Mucosa of descending colon (tissue), 3 donors: ENCODE measurements at regions not wholly inside any gene's neighbourhood (a gene's known extent, or its start where the extent isn't known, plus 50 kb on each side); places are given as distances from the start of the nearest gene placed in this dataset.

Source experiments
- ATAC-seq: fragments of 200-7000 bp; cut with Tn5 transposase; one replicate; pipeline ENCODE4 v1.9.1; 2020; ENCODE audit warnings: mild to moderate bottlenecking, moderate library complexity
- DNase-seq, 3 donors: peaks; one replicate each; pipeline ENCODE4 v3.0.0-alpha.2; 2020
- H3K36me3 ChIP-seq: fragments of 200-600 bp; one replicate; pipeline ENCODE4 v1.8.0; 2021; ENCODE audit warnings: low read depth, mild to moderate bottlenecking
- H3K4me1 ChIP-seq: fragments of 200-600 bp; one replicate; pipeline ENCODE4 v1.8.0; 2021; ENCODE audit warnings: low read depth, mild to moderate bottlenecking
- H3K4me3 ChIP-seq: fragments of 200-600 bp; one replicate; pipeline ENCODE4 v1.8.0; 2021; ENCODE audit warnings: mild to moderate bottlenecking
- H3K9me3 ChIP-seq: fragments of 200-600 bp; one replicate; pipeline ENCODE4 v1.8.0; 2021; ENCODE audit warnings: mild to moderate bottlenecking
- intact Hi-C, 2 donors: fragments of 100-400 bp; cut with DNase I in 1 of 2; cut with micrococcal nuclease in 1 of 2; formaldehyde crosslinking; loops; one replicate each; pipeline versions ENCODE4 v1.11.0 to v1.11.1; 2022; cut with DNase I, micrococcal nuclease
- TF ChIP-seq, protein P1 (sequence below): fragments of 200-600 bp; IDR thresholded peaks from one replicate; pipeline ENCODE4 v1.8.0; 2022; ENCODE audit warnings: antibody characterized with exemption, mild to moderate bottlenecking
- donor health status: DM: no; HTN: no; CAD: no; lungs with moderate emphysema.
- donor health status: DM: no; HTN: no; CAD: no.
- donor health status: DM: no; HTN: yes; CAD: no.

DNA sequence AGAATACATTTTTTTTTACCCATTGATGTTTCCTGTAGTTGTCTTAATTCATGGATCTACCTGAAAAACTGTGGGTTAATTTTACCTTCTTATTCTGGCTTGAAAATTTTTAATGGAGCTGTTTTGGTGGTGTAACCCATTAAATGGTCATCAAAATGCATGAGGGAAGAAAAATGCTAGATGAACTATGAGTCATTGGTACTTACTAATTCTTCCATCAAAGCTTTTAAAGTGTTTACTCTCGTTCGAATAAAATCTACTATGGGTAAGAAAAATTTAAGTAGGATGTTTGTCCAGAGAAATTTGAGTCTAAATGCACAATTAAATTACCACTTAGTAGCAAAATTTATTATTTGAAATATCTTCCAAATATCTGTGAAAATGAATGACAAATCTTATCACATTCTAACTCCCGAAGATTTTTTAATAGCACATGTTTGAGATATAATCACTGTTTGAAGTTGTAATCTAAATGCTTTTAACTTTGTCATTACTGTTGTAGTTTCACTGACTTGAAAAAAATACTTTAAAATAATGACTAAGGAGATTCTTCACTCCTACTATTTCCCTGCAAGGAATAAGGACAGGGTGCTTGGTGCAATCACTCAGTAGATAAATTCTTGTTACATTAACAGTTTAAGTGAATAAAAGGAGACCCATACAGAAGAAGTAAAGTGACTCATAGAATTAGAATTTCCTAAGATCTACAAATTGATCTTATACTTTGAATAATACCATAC is 437.7 kb downstream of the IRS2 start:
- Histone ChIP-seq H3K4me1 (no peaks in the 10 kb centered on the region), H3K9me3 (no peaks in the 10 kb centered on the region), H3K36me3 (no peaks in the 10 kb centered on the region), H3K4me3 (no peak overlapping the region)
- intact Hi-C loops = no loop called here
- ATAC-seq = no peak
- TF ChIP-seq, protein P1, sequence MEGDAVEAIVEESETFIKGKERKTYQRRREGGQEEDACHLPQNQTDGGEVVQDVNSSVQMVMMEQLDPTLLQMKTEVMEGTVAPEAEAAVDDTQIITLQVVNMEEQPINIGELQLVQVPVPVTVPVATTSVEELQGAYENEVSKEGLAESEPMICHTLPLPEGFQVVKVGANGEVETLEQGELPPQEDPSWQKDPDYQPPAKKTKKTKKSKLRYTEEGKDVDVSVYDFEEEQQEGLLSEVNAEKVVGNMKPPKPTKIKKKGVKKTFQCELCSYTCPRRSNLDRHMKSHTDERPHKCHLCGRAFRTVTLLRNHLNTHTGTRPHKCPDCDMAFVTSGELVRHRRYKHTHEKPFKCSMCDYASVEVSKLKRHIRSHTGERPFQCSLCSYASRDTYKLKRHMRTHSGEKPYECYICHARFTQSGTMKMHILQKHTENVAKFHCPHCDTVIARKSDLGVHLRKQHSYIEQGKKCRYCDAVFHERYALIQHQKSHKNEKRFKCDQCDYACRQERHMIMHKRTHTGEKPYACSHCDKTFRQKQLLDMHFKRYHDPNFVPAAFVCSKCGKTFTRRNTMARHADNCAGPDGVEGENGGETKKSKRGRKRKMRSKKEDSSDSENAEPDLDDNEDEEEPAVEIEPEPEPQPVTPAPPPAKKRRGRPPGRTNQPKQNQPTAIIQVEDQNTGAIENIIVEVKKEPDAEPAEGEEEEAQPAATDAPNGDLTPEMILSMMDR = no peak
- DNase-seq = no peak

DNA sequence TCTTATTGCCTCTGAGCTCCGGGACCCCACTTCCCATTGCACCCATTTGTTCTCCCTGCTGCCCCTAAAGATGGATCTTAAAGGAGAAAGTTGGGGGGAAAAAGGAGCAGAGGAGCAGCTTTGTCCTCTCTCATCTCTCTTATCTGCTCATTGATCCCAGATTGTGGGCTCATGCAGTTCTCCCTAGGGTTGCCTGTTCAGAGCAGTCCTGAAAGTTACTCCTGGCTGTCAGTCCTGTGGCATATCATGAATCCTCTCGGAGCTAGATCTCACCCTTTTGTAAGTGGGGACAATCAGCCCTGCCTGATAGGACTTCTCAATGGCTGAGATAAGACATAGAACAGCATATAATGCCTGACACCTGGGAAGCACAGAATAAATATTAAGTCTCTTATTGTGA is 440.3 kb downstream of the IRS2 start:
- no peaks in the 10 kb centered on the region for H3K9me3 ChIP-seq
- DNase-seq (no peak), ATAC-seq (no peak)
- TF ChIP-seq, protein P1 = no peak
- no peaks in the 10 kb centered on the region for H3K36me3 ChIP-seq
- no peaks in the 10 kb centered on the region for H3K4me1 ChIP-seq
- no peak overlapping the region for H3K4me3 ChIP-seq
- intact Hi-C loops = no loop called here

DNA sequence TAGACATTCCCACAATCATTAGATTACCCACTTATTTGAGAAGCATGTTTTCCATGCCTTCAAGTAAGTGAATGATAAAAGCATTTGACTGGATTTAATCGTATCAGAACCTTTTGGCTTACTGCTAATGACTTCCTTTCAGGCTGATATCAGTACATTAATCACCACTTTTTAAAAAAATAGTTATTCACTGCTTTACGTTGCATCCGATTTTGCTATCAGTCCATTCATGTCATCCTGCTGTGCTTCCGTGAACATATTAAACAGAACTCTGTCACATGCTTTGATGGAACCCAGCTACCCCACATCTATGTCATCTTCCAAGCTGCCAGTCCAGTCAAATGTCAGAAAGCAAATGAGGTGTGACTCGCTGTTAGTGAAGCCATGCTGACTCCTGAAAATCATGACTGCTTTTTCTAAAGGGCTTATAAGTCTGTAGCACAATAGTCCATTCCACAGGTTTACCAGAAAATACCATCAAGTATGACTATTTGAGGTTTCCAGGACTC is 440.9 kb downstream of the IRS2 start:
- TF ChIP-seq, protein P1 = no peak
- ATAC-seq (no peak), DNase-seq (no peak)
- intact Hi-C loops = no loop called here
- H3K4me1 ChIP-seq = no peaks in the 10 kb centered on the region
- H3K36me3 ChIP-seq = no peaks in the 10 kb centered on the region
- no peaks in the 10 kb centered on the region for H3K9me3 ChIP-seq
- H3K4me3 ChIP-seq = no peak overlapping the region

DNA sequence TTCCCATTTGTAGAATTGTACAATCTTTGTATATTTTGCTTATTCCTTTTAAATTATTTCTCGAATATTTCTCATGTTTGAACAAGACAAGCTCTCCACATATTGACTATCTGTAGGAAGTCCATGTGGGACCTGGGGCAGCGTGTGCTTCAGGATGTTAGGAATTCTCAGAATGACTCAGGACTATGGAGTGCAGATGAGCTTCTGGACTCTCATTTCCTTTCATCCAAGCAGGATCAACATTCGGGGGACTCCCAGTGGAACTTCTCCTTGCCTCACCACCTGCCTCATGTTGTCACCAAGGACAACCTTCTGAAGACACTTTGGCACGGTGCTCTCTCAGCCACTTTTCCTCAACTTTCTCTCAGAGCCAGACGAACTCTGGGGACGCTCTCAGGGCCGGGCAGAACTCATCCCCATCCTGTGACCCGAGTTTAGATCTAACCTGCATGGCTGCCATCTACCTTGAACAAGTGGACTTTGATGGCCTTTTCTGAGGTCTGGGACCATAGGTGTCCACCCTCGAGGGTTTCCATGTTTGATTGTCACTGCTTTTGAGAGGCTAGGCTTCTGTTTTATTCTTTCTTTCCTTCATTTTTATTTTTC is 441.7 kb downstream of the IRS2 start:
- intact Hi-C loops = no loop called here
- no peak for DNase-seq
- ATAC-seq = no peak
- Histone ChIP-seq H3K4me3 (no peak overlapping the region), H3K9me3 (no peaks in the 10 kb centered on the region), H3K4me1 (no peaks in the 10 kb centered on the region), H3K36me3 (no peaks in the 10 kb centered on the region)
- TF ChIP-seq, protein P1 = no peak

DNA sequence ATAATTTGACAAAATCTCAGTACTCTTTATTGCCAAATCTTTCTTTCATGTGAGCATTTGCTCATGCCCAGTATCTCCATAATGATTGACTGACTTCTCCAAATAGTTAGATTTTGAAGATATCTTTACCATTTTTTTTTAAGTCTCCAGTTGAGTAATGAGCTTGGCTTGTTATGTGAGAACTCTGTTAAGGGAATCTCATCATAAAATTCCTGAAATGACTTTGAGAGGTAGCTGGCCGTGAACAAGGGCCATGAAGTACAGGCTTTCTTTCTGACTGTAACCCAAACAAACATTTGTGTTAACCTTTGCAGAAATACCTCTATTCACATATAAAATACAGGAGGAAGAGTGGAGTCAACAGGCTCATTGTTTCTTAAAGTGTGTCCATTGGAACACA is 449.7 kb downstream of the IRS2 start:
- TF ChIP-seq, protein P1 = no peak
- intact Hi-C loops = no loop called here
- Histone ChIP-seq H3K4me3 (no peak overlapping the region), H3K9me3 (no peaks in the 10 kb centered on the region), H3K36me3 (no peaks in the 10 kb centered on the region), H3K4me1 (peaks cover 7% of the 10 kb centered on the region)
- ATAC-seq (no peak), DNase-seq (no peak)
